ENCODE measurements at regions not wholly inside any gene's neighbourhood (a gene's known extent, or its start where the extent isn't known, plus 50 kb on each side); places are given as distances from the start of the nearest gene placed in this dataset.

DNA sequence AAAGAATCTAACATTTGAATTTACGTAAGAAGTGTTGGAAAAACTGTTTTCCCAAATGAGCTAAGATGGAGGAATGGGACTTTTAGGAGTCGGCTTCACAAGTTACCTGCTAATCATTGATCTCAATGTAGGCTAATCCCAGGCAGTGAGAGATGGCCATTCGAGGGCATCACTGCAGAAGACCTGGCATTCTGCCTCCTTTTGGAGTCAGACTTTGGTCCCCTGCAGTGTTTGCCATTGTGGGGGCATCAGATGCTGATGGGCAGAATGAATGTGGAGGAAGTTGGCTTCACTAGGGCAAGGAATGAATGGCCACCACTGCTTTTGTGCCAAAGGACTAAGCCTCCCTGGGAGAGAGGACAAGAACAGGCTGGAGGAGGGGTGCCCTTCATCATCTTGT is 55.7 kb upstream of the NKX2-2 start (continued):
- TF ChIP-seq, protein P1, sequence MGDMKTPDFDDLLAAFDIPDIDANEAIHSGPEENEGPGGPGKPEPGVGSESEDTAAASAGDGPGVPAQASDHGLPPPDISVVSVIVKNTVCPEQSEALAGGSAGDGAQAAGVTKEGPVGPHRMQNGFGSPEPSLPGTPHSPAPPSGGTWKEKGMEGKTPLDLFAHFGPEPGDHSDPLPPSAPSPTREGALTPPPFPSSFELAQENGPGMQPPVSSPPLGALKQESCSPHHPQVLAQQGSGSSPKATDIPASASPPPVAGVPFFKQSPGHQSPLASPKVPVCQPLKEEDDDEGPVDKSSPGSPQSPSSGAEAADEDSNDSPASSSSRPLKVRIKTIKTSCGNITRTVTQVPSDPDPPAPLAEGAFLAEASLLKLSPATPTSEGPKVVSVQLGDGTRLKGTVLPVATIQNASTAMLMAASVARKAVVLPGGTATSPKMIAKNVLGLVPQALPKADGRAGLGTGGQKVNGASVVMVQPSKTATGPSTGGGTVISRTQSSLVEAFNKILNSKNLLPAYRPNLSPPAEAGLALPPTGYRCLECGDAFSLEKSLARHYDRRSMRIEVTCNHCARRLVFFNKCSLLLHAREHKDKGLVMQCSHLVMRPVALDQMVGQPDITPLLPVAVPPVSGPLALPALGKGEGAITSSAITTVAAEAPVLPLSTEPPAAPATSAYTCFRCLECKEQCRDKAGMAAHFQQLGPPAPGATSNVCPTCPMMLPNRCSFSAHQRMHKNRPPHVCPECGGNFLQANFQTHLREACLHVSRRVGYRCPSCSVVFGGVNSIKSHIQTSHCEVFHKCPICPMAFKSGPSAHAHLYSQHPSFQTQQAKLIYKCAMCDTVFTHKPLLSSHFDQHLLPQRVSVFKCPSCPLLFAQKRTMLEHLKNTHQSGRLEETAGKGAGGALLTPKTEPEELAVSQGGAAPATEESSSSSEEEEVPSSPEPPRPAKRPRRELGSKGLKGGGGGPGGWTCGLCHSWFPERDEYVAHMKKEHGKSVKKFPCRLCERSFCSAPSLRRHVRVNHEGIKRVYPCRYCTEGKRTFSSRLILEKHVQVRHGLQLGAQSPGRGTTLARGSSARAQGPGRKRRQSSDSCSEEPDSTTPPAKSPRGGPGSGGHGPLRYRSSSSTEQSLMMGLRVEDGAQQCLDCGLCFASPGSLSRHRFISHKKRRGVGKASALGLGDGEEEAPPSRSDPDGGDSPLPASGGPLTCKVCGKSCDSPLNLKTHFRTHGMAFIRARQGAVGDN (IDR thresholded peaks at IDR 0.05), result no peak
- no peak for TF ChIP-seq KDM1A (IDR thresholded peaks at IDR 0.05; ENCODE audit: borderline replicate concordance)

DNA sequence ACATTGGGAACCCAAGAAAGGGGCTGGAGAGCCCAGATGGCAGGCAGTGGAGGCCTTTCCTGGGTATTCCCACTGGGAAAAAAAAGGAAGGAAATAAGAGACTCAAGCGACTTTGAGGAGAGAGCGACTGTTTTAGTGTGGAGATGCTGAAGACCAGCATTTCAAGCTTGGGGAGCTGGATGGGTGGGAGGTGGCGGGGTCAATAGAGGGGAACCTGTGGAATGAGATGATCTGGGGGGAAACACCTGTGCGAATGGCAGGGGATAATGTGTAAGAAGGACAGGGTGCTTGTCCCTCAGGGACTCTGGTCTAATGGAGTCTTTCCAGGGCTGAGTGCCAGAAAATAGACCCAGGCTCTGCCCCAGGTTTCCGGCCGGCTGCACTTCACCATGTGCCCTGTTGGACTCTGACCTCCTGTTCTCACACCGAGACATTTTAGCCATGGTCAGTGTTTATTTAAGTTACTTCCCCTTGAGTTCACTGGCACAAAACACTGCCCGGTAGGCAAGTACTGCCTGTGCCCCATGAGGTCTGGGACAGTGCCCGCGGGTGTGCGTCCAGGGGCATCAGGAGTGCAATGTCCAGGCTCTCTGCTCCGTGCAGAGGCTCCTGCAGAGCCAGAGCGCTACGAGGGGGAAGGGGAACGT is 50.4 kb upstream of the NKX2-2 start:
- WGBS (ENCODE audit: insufficient coverage, insufficient replicate concordance, low lambda C conversion rate, missing lambda C conversion rate), result 69% methylated on average over 15 of the region's 15 CpGs
- TF ChIP-seq IKZF1 (conservative IDR thresholded peaks at IDR 0.05) (peak; percentile 25; the same call in 1 of the 2 replicates), NR2F1 (conservative IDR thresholded peaks at IDR 0.05) (0 out of 2 replicates have a peak, but pooled peaks have one; percentile 12), CEBPB (IDR thresholded peaks at IDR 0.05; ENCODE audit: borderline replicate concordance in 1 of 2, low read depth in 2 of 2, low read length in 2 of 2) (no peak)
- TF ChIP-seq, protein P1 (IDR thresholded peaks at IDR 0.05), result peak; percentile 50; the same call in 1 of the 2 replicates
- RAD21 ChIA-PET (ENCODE audit: unreplicated experiment), result interaction anchor here (1.1 to 2.7 kb wide), 3 partner anchors 17 to 35 kb away, joined by 5 to 17 read pairs (median 9); no protein-coding TSS in a partner anchor
- in situ Hi-C loops (cut with MboI), result no loop called here
- Histone ChIP-seq H3K4me3 (no peak overlapping the region), H3K9ac (ENCODE audit: control insufficient read depth, insufficient read depth, low read length) (no peak overlapping the region), H3K27me3 (replicated peaks in 1 of 2; ENCODE audit: control insufficient read depth in 2 of 2, insufficient read depth in 2 of 2, low read length in 1 of 2) (no peaks in the 10 kb centered on the region; a peak in 2 of 4 replicates), H3K4me2 (ENCODE audit: control insufficient read depth, insufficient read depth) (no peak overlapping the region), H3K27ac (ENCODE audit: control insufficient read depth, insufficient read depth) (no peak overlapping the region), H3K4me1 (ENCODE audit: control insufficient read depth, insufficient read depth, low read length) (peaks cover 4% of the 10 kb centered on the region; the same call in 1 of the 2 replicates), H4K20me1 (ENCODE audit: control insufficient read depth, insufficient read depth) (no peaks in the 10 kb centered on the region), H3K36me3 (ENCODE audit: control insufficient read depth in 2 of 2, insufficient read depth in 2 of 2, low read length in 1 of 2) (no peaks in the 10 kb centered on the region), H3K79me2 (ENCODE audit: control insufficient read depth, insufficient read depth, low read length) (no peaks in the 10 kb centered on the region), H3K9me3 (replicated peaks; ENCODE audit: control insufficient read depth, insufficient read depth, low read length) (no peaks in the 10 kb centered on the region), H2AFZ (ENCODE audit: control insufficient read depth, low read depth, low read length) (no peak overlapping the region)
- no TSS peak for BruUV-seq (replicated peaks)
- POLR2A ChIA-PET, result interaction anchor here (1.6 to 3.7 kb wide), 2 partner anchors 14 to 16 kb away, joined by 6 to 40 read pairs; no protein-coding TSS in a partner anchor
- intact Hi-C loops (cut with micrococcal nuclease; ENCODE audit: unreplicated experiment), result no loop called here
- CTCF ChIA-PET, result interaction anchor here (0.6 to 3.1 kb wide), 6 partner anchors 7 to 329 kb away, joined by 3 to 38 read pairs (median 6); no protein-coding TSS in a partner anchor
- DNase-seq (ENCODE audit: low read depth, low spot score) (no peak), ATAC-seq (peak; percentile 42), FAIRE-seq (no peak)
- SMC1A ChIA-PET (ENCODE audit: uncharacterized antibody, unreplicated experiment), result interaction anchor here (0.8 to 8.7 kb wide), 5 partner anchors 15 to 328 kb away, joined by 4 to 131 read pairs (median 8); no protein-coding TSS in a partner anchor

Data from GM12878 (cell line).